HG03066 (cell line): ENCODE measurements at regions not wholly inside any gene's neighbourhood (a gene's known extent, or its start where the extent isn't known, plus 50 kb on each side); places are given as distances from the start of the nearest gene placed in this dataset.

Experiments used
- ATAC-seq: cut with Tn5 transposase; IDR thresholded peaks from one replicate; pipeline ENCODE4 v1.9.1; 2021; ENCODE audit warnings: low read depth; ENCODE audit not compliant: unreplicated experiment

DNA sequence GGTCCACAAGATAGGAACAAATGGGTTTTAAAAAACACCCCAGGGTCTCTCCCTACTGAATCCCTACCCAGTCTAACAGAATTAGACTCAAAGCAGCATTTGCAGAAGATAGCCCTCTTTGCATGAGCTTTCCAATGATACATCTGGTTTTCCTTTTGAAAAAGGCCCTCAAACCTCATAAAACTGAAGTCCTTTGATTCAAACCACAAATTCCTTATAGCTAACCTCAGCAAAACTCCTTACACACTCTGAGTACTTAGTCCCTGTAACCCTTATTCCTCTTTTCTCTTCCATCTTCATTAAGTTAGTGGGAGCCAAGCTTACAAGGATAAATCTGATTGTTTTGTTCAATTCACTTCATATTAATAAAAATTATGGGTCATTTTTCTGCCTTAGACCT lies 90.5 kb upstream of the TNC start:
- ATAC-seq = no peak

GRCh38 chr9:115209601-115210306 lies 91.8 kb upstream of the TNC start:
- peak; percentile 35 for ATAC-seq

- ATAC-seq = no peak
Observed at GRCh38 chr9:115210699-115211098, 92.7 kb upstream of the TNC start.

GRCh38 chr9:115211413-115212124 lies 93.6 kb upstream of the TNC start:
- ATAC-seq = peak; percentile 71

DNA sequence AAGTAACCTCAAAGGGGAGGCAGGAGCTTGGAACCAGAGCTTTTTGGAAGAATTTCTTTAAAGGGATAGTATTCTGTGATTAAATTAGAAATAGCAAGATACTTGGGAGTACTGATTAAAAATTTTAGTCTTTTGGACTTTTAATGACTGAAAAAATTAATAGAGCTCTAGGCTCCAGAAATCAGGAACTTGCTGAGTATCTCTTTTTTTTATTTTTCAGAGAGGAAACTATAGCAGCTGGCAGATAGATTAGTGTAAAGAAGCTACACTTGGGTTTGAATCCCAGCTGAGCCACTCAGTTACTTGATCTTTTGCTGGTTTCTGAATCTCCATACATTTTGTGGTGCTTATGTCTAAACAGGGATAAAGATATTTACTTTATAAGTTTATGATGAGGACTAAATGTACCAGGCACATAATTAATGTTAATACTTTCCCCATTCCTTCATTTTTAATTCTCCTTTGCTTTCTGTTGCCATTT lies 94.2 kb upstream of the TNC start:
- no peak for ATAC-seq

DNA sequence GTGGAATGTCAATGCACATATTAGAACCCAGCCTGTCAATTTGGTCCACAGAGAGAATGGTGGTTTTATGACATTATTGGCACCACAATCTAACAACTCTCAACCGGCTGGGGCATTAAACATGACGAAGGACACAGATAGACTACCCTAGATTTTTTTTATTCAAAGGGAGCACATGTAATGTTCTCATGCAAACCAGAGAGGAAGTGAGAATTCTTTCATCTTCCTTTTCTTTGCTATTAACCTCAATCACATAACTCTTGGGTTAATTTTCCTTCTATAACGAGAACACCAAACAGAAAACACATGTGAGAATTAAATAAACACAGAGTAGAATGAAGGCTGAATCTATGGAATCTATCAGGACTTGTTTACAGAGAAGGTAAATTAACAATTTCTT lies 94.9 kb upstream of the TNC start:
- no peak for ATAC-seq

DNA sequence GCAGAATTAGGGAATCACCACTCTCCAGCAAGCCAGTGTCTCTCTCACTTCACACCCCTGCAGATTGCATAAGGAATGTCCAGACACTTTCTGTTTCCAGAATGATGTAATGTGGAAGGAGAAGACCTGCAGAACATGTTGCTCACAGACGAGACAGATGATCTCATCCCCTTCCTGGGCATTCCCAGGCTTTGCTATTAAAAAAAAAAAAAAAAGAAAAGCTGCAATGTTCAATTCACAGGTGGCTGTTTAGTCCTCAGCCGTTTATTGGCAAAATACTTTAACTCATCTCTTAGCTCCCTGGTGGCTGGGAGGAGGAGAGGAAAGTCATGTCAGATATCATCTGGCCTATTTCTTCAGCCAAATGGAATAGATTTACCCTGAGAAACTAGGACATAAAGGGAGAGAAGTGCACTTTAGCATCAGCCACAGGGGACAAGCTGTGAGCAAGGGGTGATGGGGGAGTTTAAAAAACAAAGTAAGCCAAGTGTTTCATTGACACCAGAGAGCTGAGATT lies 95.9 kb upstream of the TNC start:
- ATAC-seq = no peak

DNA sequence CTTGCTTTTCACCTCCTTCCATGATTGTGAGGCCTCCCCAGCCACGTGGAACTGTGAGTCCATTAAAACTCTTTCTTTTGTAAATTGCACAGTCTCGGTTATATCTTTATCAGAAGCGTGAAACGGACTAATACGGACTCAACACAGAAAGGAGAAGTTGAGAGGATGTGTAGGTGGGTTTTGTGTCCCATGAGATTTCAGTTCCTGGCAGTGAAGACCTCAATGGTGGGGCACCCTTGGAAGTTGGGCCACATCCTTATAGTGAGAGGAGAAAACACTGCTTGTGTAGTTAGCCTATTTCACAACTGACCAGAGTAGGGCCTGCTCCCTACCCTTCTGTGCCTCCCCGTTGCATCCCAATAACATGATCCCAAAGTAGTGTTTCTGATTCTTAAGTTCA lies 98.9 kb upstream of the TNC start:
- ATAC-seq = no peak

GRCh38 chr9:115220319-115221005 lies 102.5 kb upstream of the TNC start:
- ATAC-seq = no peak

DNA sequence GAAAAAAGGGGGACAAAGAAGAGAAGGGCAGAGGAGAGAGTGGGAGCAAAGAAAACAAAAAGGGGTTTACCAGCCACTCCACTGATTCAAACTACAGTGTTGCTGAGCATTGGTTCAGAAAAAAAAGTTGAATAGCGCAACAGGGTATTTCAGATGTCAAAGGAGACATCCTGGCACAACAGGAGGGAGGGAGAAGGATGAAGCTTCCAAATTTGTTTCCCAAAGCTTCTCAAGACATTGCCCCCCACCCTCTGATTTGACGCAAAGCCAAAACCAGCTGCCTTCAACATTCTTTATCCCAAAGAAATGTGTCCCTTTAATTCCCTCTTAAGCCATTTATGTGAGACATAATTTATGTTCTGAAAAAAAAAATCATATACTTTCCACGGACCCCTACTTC lies 105.5 kb upstream of the TNC start:
- no peak for ATAC-seq

GRCh38 chr9:115225459-115226116 lies 107.6 kb upstream of the TNC start:
- no peak for ATAC-seq

- no peak for ATAC-seq
Observed at GRCh38 chr9:115226152-115226551, 108.2 kb upstream of the TNC start.

- ATAC-seq = no peak
Observed at GRCh38 chr9:115229496-115229895, 111.5 kb upstream of the TNC start.

DNA sequence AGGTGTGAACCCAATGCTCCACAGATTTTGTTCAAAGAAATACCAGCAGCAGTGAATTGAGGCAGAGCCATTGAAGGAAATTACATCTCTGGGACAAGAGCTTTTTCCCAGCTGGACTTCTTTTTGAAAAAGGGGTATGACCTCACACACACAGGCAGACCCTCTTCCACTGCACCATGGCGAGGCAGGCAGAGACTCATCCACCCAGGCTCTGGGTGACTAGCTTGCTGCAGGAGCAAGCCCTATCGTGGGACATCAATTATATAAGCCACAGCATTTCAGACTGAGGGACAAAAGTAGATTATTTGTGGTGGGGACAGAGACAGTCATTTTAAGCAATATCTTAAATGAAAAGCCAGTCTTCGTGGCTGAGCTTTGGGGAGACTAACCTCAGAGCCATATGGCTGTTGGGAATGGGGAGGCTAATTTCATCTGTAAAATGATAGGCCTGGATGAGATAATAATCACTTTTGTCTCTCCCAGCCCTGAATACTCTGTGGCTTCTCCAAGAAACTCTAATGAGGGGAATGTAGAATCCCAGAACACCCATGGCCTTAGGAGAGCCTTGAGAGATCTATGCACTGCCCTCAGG lies 113.1 kb upstream of the TNC start:
- no peak for ATAC-seq

GRCh38 chr9:115232181-115232774 lies 114.3 kb upstream of the TNC start:
- ATAC-seq = no peak

- ATAC-seq = no peak
Observed at GRCh38 chr9:115234094-115234493, 116.1 kb upstream of the TNC start.

DNA sequence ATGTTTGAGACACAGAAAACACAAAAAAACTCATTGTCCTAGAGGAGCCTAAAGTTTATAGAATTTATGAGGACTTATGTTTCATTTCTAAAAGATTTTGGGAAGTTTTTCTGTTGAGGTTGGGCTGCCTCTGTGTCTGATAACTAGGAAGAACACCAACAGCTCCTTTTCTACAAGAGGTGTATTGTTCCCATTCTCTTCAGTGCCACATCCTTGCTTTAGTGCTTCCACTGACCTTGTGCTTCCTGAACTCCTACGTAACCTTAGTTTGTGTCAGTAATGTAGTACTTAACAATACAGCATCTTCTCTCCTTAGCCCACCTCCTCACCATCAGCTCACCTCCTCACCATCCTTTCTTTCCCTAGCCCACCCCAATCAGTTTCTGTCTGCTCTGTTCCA lies 117.3 kb upstream of the TNC start:
- ATAC-seq = no peak

GRCh38 chr9:115237385-115237998 lies 119.5 kb upstream of the TNC start:
- no peak for ATAC-seq

- no peak for ATAC-seq
Observed at GRCh38 chr9:115240676-115241075, 122.7 kb upstream of the TNC start.

- ATAC-seq = no peak
Observed at GRCh38 chr9:115241641-115242040, 123.7 kb upstream of the TNC start.
